ENCODE measurements at regions not wholly inside any gene's neighbourhood (a gene's known extent, or its start where the extent isn't known, plus 50 kb on each side); places are given as distances from the start of the nearest gene placed in this dataset.

- H3K9me3 Mint-ChIP-seq, result peaks cover 0 to 6% (median 0%) of the 10 kb centered on the region in 7 donors
- DNase-seq, result no peak
Observed at GRCh38 chr11:19441752-19442553, 201.2 kb upstream of the E2F8 start.

GRCh38 chr11:19441288-19441687 is 200.5 kb upstream of the E2F8 start:
- TF ChIP-seq CTCF (IDR thresholded peaks at IDR 0.05), result no peak
- H3K4me3 ChIP-seq (replicated peaks in 1 of 3; ENCODE audit: low read depth in 2 of 3, low read length in 3 of 3), result no peak overlapping the region
- H3K79me2 ChIP-seq (ENCODE audit: insufficient read depth, low read length), result no peaks in the 10 kb centered on the region
- H3K27me3 ChIP-seq (ENCODE audit: control insufficient read depth in 2 of 2, insufficient read depth in 2 of 2, low read length in 2 of 2), result no peaks in the 10 kb centered on the region
- H3K27ac ChIP-seq (ENCODE audit: low read depth in 1 of 2, low read length in 2 of 2), result no peak overlapping the region
- no peak overlapping the region for H3K4me2 ChIP-seq (replicated peaks; ENCODE audit: extremely low read depth, low read length, poor library complexity, severe bottlenecking)
- Mint-ChIP-seq H3K27ac (no peak overlapping the region), H3K4me3 (no peak overlapping the region), H3K9me3 (peaks cover 0 to 6% (median 0%) of the 10 kb centered on the region in 7 donors), H3K27me3 (ENCODE audit: low read depth in 3 of 3) (peaks cover 2 to 4% (median 2%) of the 10 kb centered on the region in 3 donors), H3K4me1 (no peaks in the 10 kb centered on the region), H3K36me3 (no peaks in the 10 kb centered on the region)
- WGBS (ENCODE audit: insufficient coverage), result no CpG with 5 or more reads among the region's 3 CpGs
- H2AFZ ChIP-seq (ENCODE audit: insufficient read depth, low read depth, low read length, poor library complexity, severe bottlenecking), result no peak overlapping the region
- no peaks in the 10 kb centered on the region for H3K9me3 ChIP-seq (replicated peaks in 1 of 2; ENCODE audit: control insufficient read depth in 1 of 2, insufficient read depth in 1 of 2, low read length in 2 of 2)
- no peaks in the 10 kb centered on the region for H4K20me1 ChIP-seq (ENCODE audit: insufficient read depth, low read length)
- intact Hi-C loops (cut with micrococcal nuclease), result no loop called here
- no peaks in the 10 kb centered on the region for H3K4me1 ChIP-seq (ENCODE audit: control insufficient read depth in 1 of 2, insufficient read depth in 2 of 2, low read length in 2 of 2)
- DNase-seq, result no peak
- no peaks in the 10 kb centered on the region for H3K36me3 ChIP-seq (replicated peaks in 1 of 2; ENCODE audit: control insufficient read depth in 1 of 2, insufficient read depth in 2 of 2, low read length in 2 of 2)
- no peak overlapping the region for H3K9ac ChIP-seq (ENCODE audit: insufficient read depth, low read length, poor library complexity, severe bottlenecking)

More at GRCh38 chr11:19441752-19442553, 201.2 kb upstream of the E2F8 start:
- no peaks in the 10 kb centered on the region for H3K4me1 ChIP-seq (ENCODE audit: control insufficient read depth in 1 of 2, insufficient read depth in 2 of 2, low read length in 2 of 2)
- no peaks in the 10 kb centered on the region for H3K9me3 ChIP-seq (replicated peaks in 1 of 2; ENCODE audit: control insufficient read depth in 1 of 2, insufficient read depth in 1 of 2, low read length in 2 of 2)
- Mint-ChIP-seq H3K4me1 (no peaks in the 10 kb centered on the region), H3K27me3 (ENCODE audit: low read depth in 3 of 3) (peaks cover 2 to 5% (median 2%) of the 10 kb centered on the region in 3 donors), H3K36me3 (no peaks in the 10 kb centered on the region), H3K4me3 (no peak overlapping the region), H3K27ac (no peak overlapping the region)
- no peak overlapping the region for H3K4me2 ChIP-seq (replicated peaks; ENCODE audit: extremely low read depth, low read length, poor library complexity, severe bottlenecking)
- H3K9ac ChIP-seq (ENCODE audit: insufficient read depth, low read length, poor library complexity, severe bottlenecking), result no peak overlapping the region
- H3K79me2 ChIP-seq (ENCODE audit: insufficient read depth, low read length), result no peaks in the 10 kb centered on the region
- no peaks in the 10 kb centered on the region for H3K27me3 ChIP-seq (ENCODE audit: control insufficient read depth in 2 of 2, insufficient read depth in 2 of 2, low read length in 2 of 2)
- no peaks in the 10 kb centered on the region for H3K36me3 ChIP-seq (replicated peaks in 1 of 2; ENCODE audit: control insufficient read depth in 1 of 2, insufficient read depth in 2 of 2, low read length in 2 of 2)
- no peaks in the 10 kb centered on the region for H4K20me1 ChIP-seq (ENCODE audit: insufficient read depth, low read length)
- no peak for TF ChIP-seq CTCF (IDR thresholded peaks at IDR 0.05)
- H2AFZ ChIP-seq (ENCODE audit: insufficient read depth, low read depth, low read length, poor library complexity, severe bottlenecking), result no peak overlapping the region
- intact Hi-C loops (cut with micrococcal nuclease), result no loop called here
- H3K4me3 ChIP-seq (replicated peaks in 1 of 3; ENCODE audit: low read depth in 2 of 3, low read length in 3 of 3), result no peak overlapping the region
- 86% methylated on average over 5 of the region's 11 CpGs for WGBS (ENCODE audit: insufficient coverage)
- no peak overlapping the region for H3K27ac ChIP-seq (ENCODE audit: low read depth in 1 of 2, low read length in 2 of 2)
